Astrocyte of the spinal cord (primary cell): ENCODE measurements at regions not wholly inside any gene's neighbourhood (a gene's known extent, or its start where the extent isn't known, plus 50 kb on each side); places are given as distances from the start of the nearest gene placed in this dataset.

Experiments
- DNase-seq: peaks from one replicate; pipeline ENCODE4 v3.0.0; 2011; ENCODE audit warnings: low read depth, low spot score
- H3K4me3 ChIP-seq: 2 replicates; pipeline ENCODE4 v1.5.1; 2011; ENCODE audit warnings: low read depth, mild to moderate bottlenecking, low read length, moderate library complexity
- CTCF ChIP-seq: IDR thresholded peaks from 2 replicates; pipeline ENCODE4 v1.5.1; 2012; ENCODE audit warnings: low read depth, mild to moderate bottlenecking, low read length, inconsistent platforms
- in situ Hi-C: cut with HindIII; loops from 2 replicates; pipeline ENCODE4 v1.10.0; 2017; ENCODE audit warnings: low sequenced_read_pairs

DNA sequence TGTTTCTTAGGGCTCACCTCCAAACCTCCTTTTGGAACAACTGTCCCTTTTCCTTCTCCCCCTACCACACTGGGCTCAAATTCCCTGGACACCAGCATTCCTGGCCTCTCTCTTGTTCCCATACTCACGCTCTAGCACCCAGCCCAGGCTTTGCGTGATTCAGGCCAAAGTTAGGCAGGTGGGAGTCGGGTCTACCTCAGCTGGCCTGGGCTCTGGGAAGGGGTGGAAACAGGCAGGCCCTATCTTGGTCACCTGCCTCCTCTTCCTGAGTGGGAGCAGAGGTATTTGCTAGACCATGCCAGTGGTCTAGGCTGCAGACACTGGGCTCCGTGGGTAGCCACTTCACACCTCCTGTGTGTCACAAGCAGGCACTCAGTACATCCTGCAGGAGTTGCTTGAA, 211.1 kb upstream of the MAMLD1 start:
- in situ Hi-C loops, result no loop called here
- TF ChIP-seq CTCF, result no peak
- no peak overlapping the region for H3K4me3 ChIP-seq
- no peak for DNase-seq

- DNase-seq, result no peak
- no peak for TF ChIP-seq CTCF
- no peak overlapping the region for H3K4me3 ChIP-seq
- in situ Hi-C loops, result no loop called here
Measured at GRCh38 chrX:150152546-150152945, 210.6 kb upstream of the MAMLD1 start.

DNA sequence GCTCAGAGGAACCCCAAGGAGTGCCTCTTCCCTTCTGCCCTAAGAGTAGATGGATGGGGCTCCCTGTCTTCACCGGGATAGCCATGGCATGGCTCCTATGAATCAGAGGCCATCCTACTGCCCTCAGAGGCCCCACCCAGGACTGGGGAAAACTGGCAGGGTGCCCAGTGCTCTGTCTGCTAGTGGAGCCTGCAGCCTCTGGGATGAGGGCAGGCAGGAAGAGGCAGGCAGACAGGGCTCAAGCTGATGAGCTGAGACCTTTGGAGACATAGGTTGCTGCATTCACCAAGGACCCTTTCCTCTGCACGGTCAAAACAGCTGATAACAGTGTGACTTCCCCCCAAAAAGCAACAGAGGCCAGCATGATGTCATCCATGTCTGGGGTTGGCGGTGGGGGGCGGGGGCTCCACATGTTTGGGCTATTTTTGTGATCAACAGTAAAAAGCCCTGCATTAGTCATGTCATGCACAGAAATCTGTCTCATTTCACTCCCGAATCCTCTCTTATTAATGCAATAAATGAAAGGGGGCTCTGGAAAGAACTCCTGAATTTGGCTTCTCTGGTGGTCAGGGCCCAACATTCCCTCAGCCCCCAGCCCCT, 207.6 kb upstream of the MAMLD1 start:
- TF ChIP-seq CTCF, result no peak
- H3K4me3 ChIP-seq, result no peak overlapping the region
- DNase-seq, result peak; percentile 40
- in situ Hi-C loops, result no loop called here

GRCh38 chrX:150156615-150157014, 206.5 kb upstream of the MAMLD1 start:
- TF ChIP-seq CTCF, result no peak
- in situ Hi-C loops, result no loop called here
- no peak for DNase-seq
- no peak overlapping the region for H3K4me3 ChIP-seq

DNA sequence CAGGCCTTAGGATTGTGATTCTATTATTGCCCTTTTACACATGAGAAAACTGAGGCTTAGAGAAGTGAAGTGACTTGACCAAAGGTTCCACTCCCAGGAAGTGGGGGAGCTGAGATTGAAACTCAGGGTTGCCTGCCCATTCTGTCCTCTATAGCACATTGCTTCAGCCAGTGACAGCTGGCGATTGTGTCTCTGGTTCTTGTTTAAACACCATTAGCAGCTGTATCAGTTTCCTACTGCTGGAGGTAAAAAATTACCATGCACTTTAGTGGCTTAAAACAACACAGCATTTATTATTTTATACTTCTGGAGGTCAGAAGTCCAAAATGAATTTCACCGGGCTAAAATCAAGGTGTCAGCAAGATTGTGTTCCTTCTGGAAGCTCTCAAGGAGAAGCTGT, 205.8 kb upstream of the MAMLD1 start:
- no peak for TF ChIP-seq CTCF
- in situ Hi-C loops, result no loop called here

DNA sequence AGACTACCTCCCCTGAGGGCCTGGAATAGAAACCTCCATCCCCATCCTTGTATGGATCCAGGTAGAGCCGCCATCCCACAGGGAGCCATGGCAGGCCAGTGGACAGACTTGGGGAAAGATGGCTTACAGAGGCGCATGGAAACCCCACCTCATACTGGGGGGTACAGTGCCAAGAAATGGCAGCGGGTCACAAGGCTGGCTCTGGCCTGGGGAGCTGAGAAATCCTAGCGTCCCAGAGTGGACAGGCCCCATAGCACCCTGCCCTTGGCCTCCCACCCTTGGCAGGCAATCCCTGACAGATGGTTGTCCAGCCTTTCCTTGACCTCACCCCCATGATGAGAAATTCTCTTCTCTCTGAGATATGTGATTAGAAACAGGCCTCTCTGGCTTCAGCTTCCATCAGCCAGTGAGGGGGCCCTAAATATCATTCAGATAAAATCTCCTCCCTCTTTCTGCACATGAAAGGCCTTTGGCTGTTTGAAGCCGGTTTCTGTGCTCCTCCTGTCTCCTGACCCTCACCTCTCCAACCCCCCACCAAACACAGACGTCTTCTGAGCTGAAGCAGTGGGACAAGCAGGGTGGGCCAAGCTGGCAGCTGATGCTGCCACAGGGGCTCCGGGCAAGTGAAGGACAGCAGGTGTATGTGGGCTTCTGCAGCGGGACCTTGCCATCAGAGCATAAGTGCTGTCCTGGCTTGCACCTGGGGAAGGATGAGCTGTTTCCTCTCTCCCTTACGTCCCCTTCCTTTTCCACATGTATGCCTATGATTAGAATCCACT, 204.4 kb upstream of the MAMLD1 start:
- in situ Hi-C loops, result no loop called here
- TF ChIP-seq CTCF, result no peak
- DNase-seq, result no peak
- H3K4me3 ChIP-seq, result no peak overlapping the region

More for the DNA sequence above, 205.8 kb upstream of the MAMLD1 start:
- no peak for DNase-seq
- no peak overlapping the region for H3K4me3 ChIP-seq
